ENCODE measurements at regions not wholly inside any gene's neighbourhood (a gene's known extent, or its start where the extent isn't known, plus 50 kb on each side); places are given as distances from the start of the nearest gene placed in this dataset.

- no peak for DNase-seq
These were observed 257.7 kb downstream of the MEIS1 start for GRCh38 chr2:66692521-66693054.

GRCh38 chr2:66693076-66693965, 258.4 kb downstream of the MEIS1 start:
- no peak for DNase-seq

GRCh38 chr2:66694087-66694860, 259.3 kb downstream of the MEIS1 start:
- no peak for DNase-seq

GRCh38 chr2:66695226-66695735, 260.4 kb downstream of the MEIS1 start:
- no peak for DNase-seq

GRCh38 chr2:66696374-66696773, 261.4 kb downstream of the MEIS1 start:
- DNase-seq = no peak

GRCh38 chr2:66696886-66697285, 262.0 kb downstream of the MEIS1 start:
- no peak for DNase-seq

GRCh38 chr2:66697366-66697765, 262.4 kb downstream of the MEIS1 start:
- DNase-seq = no peak

GRCh38 chr2:66698091-66698490, 263.2 kb downstream of the MEIS1 start:
- no peak for DNase-seq

- DNase-seq = no peak
These were observed 263.8 kb downstream of the MEIS1 start for GRCh38 chr2:66698576-66699239.

GRCh38 chr2:66699416-66699792, 264.5 kb downstream of the MEIS1 start:
- DNase-seq = no peak

GRCh38 chr2:66699793-66700676, 265.1 kb downstream of the MEIS1 start:
- no peak for DNase-seq

- DNase-seq = no peak
These were observed 265.7 kb downstream of the MEIS1 start for GRCh38 chr2:66700677-66701066.

GRCh38 chr2:66701251-66701650, 266.3 kb downstream of the MEIS1 start:
- no peak for DNase-seq

GRCh38 chr2:66701656-66702055, 266.7 kb downstream of the MEIS1 start:
- DNase-seq = no peak

- no peak for DNase-seq
These were observed 267.4 kb downstream of the MEIS1 start for GRCh38 chr2:66702301-66702700.

GRCh38 chr2:66704786-66705185, 269.9 kb downstream of the MEIS1 start:
- DNase-seq = no peak

- no peak for DNase-seq
These were observed 279.7 kb downstream of the MEIS1 start for GRCh38 chr2:66714610-66715009.

GRCh38 chr2:66717218-66717905, 282.4 kb downstream of the MEIS1 start:
- no peak for DNase-seq

- DNase-seq = no peak
These were observed 283.0 kb downstream of the MEIS1 start for GRCh38 chr2:66717973-66718372.

GRCh38 chr2:66721776-66722175, 286.9 kb downstream of the MEIS1 start:
- DNase-seq = no peak

GRCh38 chr2:66724241-66724640, 289.3 kb downstream of the MEIS1 start:
- no peak for DNase-seq
